Neural progenitor cell (in vitro differentiated cells): ENCODE measurements at regions not wholly inside any gene's neighbourhood (a gene's known extent, or its start where the extent isn't known, plus 50 kb on each side); places are given as distances from the start of the nearest gene placed in this dataset.

Experiments
- DNase-seq: peaks from one replicate; pipeline ENCODE4 v3.0.0-alpha.2; 2016; ENCODE audit warnings: low spot score
- H2AFZ ChIP-seq: fragments of 200-600 bp; sonication (generic); replicated peaks from 2 replicates; pipeline ENCODE4 v1.6.1; 2016; ENCODE audit warnings: antibody characterized with exemption
- H3F3A ChIP-seq: fragments of 200-600 bp; sonication (generic); 2 replicates; pipeline ENCODE4 v1.6.1; 2016; ENCODE audit warnings: antibody characterized with exemption, low read depth
- H3K27ac ChIP-seq: fragments of 200-600 bp; sonication (generic); 2 replicates; pipeline ENCODE4 v1.5.1; 2016; ENCODE audit warnings: mild to moderate bottlenecking
- H3K27me3 ChIP-seq: fragments of 200-600 bp; sonication (generic); 2 replicates; pipeline ENCODE4 v1.6.1; 2016; ENCODE audit warnings: mild to moderate bottlenecking, moderate library complexity
- H3K36me3 ChIP-seq: fragments of 200-600 bp; sonication (generic); 2 replicates; pipeline ENCODE4 v1.5.1; 2016
- H3K4me1 ChIP-seq: fragments of 200-600 bp; sonication (generic); 2 replicates; pipeline ENCODE4 v1.6.1; 2016; ENCODE audit warnings: mixed run types
- H3K4me2 ChIP-seq: fragments of 200-600 bp; sonication (generic); 2 replicates; pipeline ENCODE4 v1.6.1; 2016
- H3K4me3 ChIP-seq: fragments of 200-600 bp; sonication (generic); 2 replicates; pipeline ENCODE4 v1.5.1; 2016
- H3K79me2 ChIP-seq: fragments of 200-600 bp; sonication (generic); 2 replicates; pipeline ENCODE4 v1.6.1; 2016; ENCODE audit warnings: low read depth
- H3K9ac ChIP-seq: fragments of 200-600 bp; sonication (generic); 2 replicates; pipeline ENCODE4 v1.6.1; 2016
- H3K9me3 ChIP-seq: fragments of 200-600 bp; sonication (generic); 2 replicates; pipeline ENCODE4 v1.5.1; 2016; ENCODE audit warnings: low read depth
- H4K20me1 ChIP-seq: fragments of 200-600 bp; sonication (generic); 2 replicates; pipeline ENCODE4 v1.6.1; 2016; ENCODE audit warnings: low read depth
- H3K27ac Mint-ChIP-seq: 3 replicates; pipeline ENCODE4 v1.8.0; 2021; ENCODE audit warnings: mixed read lengths
- H3K27me3 Mint-ChIP-seq: 2 replicates; pipeline ENCODE4 v1.8.0; 2022; ENCODE audit warnings: low read depth, mild to moderate bottlenecking, inconsistent platforms, moderate library complexity, mixed read lengths; ENCODE audit not compliant: insufficient read depth
- H3K36me3 Mint-ChIP-seq: 3 replicates; pipeline ENCODE4 v1.8.0; 2021; ENCODE audit warnings: mixed read lengths
- H3K4me1 Mint-ChIP-seq: 3 replicates; pipeline ENCODE4 v1.8.0; 2021; ENCODE audit warnings: mixed read lengths
- H3K4me3 Mint-ChIP-seq: 3 replicates; pipeline ENCODE4 v1.8.0; 2021; ENCODE audit warnings: mild to moderate bottlenecking, moderate library complexity, mixed read lengths
- H3K9me3 Mint-ChIP-seq: 3 replicates; pipeline ENCODE4 v1.8.0; 2020; ENCODE audit warnings: mixed read lengths
- EZH2 ChIP-seq: fragments of 200-600 bp; sonication (generic); IDR thresholded peaks from 2 replicates; pipeline ENCODE4 v1.6.1; 2017; ENCODE audit warnings: antibody characterized with exemption, mild to moderate bottlenecking, moderate library complexity
- EZH2phosphoT487 ChIP-seq: fragments of 200-600 bp; sonication (generic); IDR thresholded peaks from 2 replicates; pipeline ENCODE4 v1.6.1; 2017; ENCODE audit warnings: antibody characterized with exemption
- TF ChIP-seq, protein P1 (sequence below): fragments of 200-600 bp; sonication (generic); IDR thresholded peaks from 2 replicates; pipeline ENCODE4 v1.5.1; 2017; ENCODE audit warnings: antibody characterized with exemption, mild to moderate bottlenecking

DNA sequence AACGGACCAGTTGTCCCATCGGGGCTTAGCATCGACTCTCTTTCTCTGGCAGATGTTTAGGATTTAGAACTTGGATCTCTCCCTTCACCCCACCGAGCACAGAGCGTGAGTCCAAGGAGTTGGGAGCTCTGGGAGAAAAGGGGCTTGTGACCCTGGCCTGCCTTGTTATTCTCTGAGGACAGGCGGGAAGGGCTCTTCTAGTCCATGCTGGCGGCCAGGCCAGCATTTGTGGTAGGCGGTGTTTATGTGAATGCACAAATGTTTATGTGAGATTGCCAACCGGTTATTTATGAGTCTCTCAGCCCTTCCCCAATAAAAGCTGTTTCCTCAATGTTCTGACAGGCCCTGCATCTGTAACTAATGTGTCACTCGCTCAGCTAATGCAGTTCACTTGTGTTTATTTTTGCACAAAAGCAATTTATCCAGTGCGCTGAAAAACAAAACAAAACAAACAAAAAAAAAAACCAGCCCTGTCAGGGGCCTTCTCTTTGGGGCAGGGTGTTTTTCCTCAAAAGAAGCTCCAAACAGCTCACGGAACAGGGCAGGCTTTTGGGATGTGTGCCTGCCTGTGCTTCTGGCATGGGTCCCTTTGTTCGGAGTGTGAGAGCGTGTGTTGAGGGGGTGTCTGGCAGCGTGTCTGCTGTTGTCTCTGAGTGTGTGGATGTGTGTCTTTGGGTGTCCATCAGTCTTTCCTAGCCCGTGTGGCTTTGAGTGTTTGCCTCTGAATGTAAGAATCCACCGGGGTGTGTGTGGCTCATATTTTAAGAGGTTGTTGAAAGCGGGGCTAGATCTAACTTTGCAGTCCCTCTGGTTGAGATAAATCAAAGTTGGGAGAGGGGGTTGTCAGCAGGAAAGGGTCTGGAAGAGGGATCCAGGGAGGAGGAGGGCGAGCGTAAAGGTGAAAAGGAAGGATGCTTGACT is 52.8 kb upstream of the HAAO start:
- H3K27ac Mint-ChIP-seq = peak overlapping the region; percentile 72
- DNase-seq = no peak
- H3K79me2 ChIP-seq = no peaks in the 10 kb centered on the region
- no peaks in the 10 kb centered on the region for H3F3A ChIP-seq
- peaks cover 15% of the 10 kb centered on the region for H3K4me1 Mint-ChIP-seq
- TF ChIP-seq EZH2phosphoT487 (no peak), EZH2 (no peak)
- TF ChIP-seq, protein P1, sequence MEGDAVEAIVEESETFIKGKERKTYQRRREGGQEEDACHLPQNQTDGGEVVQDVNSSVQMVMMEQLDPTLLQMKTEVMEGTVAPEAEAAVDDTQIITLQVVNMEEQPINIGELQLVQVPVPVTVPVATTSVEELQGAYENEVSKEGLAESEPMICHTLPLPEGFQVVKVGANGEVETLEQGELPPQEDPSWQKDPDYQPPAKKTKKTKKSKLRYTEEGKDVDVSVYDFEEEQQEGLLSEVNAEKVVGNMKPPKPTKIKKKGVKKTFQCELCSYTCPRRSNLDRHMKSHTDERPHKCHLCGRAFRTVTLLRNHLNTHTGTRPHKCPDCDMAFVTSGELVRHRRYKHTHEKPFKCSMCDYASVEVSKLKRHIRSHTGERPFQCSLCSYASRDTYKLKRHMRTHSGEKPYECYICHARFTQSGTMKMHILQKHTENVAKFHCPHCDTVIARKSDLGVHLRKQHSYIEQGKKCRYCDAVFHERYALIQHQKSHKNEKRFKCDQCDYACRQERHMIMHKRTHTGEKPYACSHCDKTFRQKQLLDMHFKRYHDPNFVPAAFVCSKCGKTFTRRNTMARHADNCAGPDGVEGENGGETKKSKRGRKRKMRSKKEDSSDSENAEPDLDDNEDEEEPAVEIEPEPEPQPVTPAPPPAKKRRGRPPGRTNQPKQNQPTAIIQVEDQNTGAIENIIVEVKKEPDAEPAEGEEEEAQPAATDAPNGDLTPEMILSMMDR = no peak
- no peaks in the 10 kb centered on the region for H3K36me3 Mint-ChIP-seq
- H3K4me1 ChIP-seq = peaks cover 19% of the 10 kb centered on the region
- no peaks in the 10 kb centered on the region for H3K36me3 ChIP-seq
- no peak overlapping the region for H3K27ac ChIP-seq
- no peaks in the 10 kb centered on the region for H3K27me3 ChIP-seq
- no peak overlapping the region for H3K9ac ChIP-seq
- no peaks in the 10 kb centered on the region for H3K9me3 Mint-ChIP-seq
- no peak overlapping the region for H3K4me2 ChIP-seq
- H3K9me3 ChIP-seq = no peaks in the 10 kb centered on the region
- H3K4me3 ChIP-seq = no peak overlapping the region
- peaks cover 6% of the 10 kb centered on the region for H3K27me3 Mint-ChIP-seq
- no peak overlapping the region for H2AFZ ChIP-seq
- no peak overlapping the region for H3K4me3 Mint-ChIP-seq
- no peaks in the 10 kb centered on the region for H4K20me1 ChIP-seq

DNA sequence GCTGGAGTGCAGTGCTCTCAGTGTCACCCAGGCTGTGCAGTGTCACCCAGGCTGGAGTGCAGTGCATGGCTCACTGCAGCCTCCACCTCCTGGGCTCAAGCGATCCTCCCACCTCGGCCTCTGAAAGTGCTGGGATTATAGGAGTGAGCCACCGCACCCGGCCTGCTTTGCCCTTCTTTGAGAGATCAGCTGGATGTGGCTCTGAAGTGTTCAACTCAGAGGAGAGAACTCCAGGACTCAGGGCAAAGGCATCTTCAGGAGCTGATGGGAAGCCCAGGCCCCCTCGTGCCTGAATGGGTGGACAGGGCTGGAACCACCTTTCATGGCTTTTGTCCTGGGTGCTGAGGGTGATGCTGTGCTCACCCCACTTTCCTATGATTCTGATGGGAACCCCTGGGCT is 52.0 kb upstream of the HAAO start:
- no peak overlapping the region for H3K27ac ChIP-seq
- no peak overlapping the region for H3K27ac Mint-ChIP-seq
- H3K9me3 ChIP-seq = no peaks in the 10 kb centered on the region
- no peaks in the 10 kb centered on the region for H4K20me1 ChIP-seq
- no peaks in the 10 kb centered on the region for H3K27me3 ChIP-seq
- peaks cover 19% of the 10 kb centered on the region for H3K4me1 ChIP-seq
- H3K27me3 Mint-ChIP-seq = peaks cover 6% of the 10 kb centered on the region
- no peak overlapping the region for H3K4me2 ChIP-seq
- H3K36me3 ChIP-seq = no peaks in the 10 kb centered on the region
- no peaks in the 10 kb centered on the region for H3K79me2 ChIP-seq
- no peak for TF ChIP-seq EZH2
- TF ChIP-seq, protein P1 = no peak
- TF ChIP-seq EZH2phosphoT487 = no peak
- no peaks in the 10 kb centered on the region for H3F3A ChIP-seq
- no peak overlapping the region for H2AFZ ChIP-seq
- H3K9ac ChIP-seq = no peak overlapping the region
- H3K4me3 ChIP-seq = no peak overlapping the region
- no peaks in the 10 kb centered on the region for H3K9me3 Mint-ChIP-seq
- H3K4me1 Mint-ChIP-seq = peaks cover 19% of the 10 kb centered on the region
- H3K4me3 Mint-ChIP-seq = no peak overlapping the region
- DNase-seq = no peak
- no peaks in the 10 kb centered on the region for H3K36me3 Mint-ChIP-seq

DNA sequence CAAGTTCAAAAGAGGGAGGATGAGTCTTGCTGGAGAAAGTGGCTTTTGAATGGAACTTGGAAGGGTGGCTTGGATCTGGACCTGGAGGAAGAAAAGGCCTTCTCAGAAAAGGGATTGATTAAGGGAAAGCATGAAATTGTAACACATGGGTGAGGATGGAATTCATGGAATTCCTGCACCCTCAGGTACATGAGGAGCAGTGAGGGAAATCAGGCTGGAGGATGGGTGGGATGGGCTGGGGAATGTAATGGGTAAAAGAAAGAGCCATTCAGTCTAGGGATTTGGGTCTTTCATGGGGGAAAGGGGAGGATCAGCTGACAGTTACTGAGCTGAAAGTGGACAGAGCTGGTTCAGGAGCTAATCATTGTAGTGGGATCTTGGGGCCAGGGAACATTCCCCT is 51.2 kb upstream of the HAAO start:
- H3K36me3 ChIP-seq = no peaks in the 10 kb centered on the region

More for the DNA sequence above, 51.2 kb upstream of the HAAO start:
- Mint-ChIP-seq H3K9me3 (no peaks in the 10 kb centered on the region), H3K4me3 (no peak overlapping the region), H3K27me3 (peaks cover 6% of the 10 kb centered on the region), H3K36me3 (no peaks in the 10 kb centered on the region), H3K27ac (no peak overlapping the region), H3K4me1 (peaks cover 19% of the 10 kb centered on the region)
- H2AFZ ChIP-seq = peak overlapping the region; percentile 22
- no peak overlapping the region for H3K27ac ChIP-seq
- no peak for TF ChIP-seq EZH2phosphoT487
- TF ChIP-seq, protein P1 = no peak
- no peak for TF ChIP-seq EZH2
- H3K27me3 ChIP-seq = no peaks in the 10 kb centered on the region
- H3K4me1 ChIP-seq = peaks cover 19% of the 10 kb centered on the region
- H3K9ac ChIP-seq = no peak overlapping the region
- DNase-seq = peak; percentile 31
- H3K79me2 ChIP-seq = no peaks in the 10 kb centered on the region
- H4K20me1 ChIP-seq = no peaks in the 10 kb centered on the region
- no peak overlapping the region for H3K4me3 ChIP-seq
- no peaks in the 10 kb centered on the region for H3F3A ChIP-seq
- H3K9me3 ChIP-seq = no peaks in the 10 kb centered on the region
- no peak overlapping the region for H3K4me2 ChIP-seq
